ENCODE measurements at regions not wholly inside any gene's neighbourhood (a gene's known extent, or its start where the extent isn't known, plus 50 kb on each side); places are given as distances from the start of the nearest gene placed in this dataset.

DNA sequence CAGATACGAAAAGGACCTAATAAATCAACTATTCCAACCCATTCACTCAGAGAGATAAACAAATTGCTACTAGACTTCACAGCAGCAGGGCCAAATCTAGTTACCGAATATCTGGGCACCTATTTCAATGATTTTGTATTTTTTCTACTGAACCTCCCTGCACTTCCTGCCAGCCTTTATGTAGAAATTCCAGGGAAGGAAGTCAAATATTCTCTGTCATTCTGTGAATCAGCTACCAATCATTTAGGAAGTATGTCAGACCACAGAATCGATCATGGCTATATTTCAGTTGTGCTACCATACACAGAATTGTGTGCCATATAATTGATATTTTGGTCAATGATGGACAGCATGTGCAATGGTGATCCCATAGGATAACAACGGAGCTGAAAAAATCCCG lies 109.6 kb upstream of the SPOPL start:
- Histone ChIP-seq H2AFZ (ENCODE audit: insufficient read depth, low read depth, low read length, poor library complexity, severe bottlenecking) (no peak overlapping the region), H3K9me3 (replicated peaks in 1 of 2; ENCODE audit: control insufficient read depth in 1 of 2, insufficient read depth in 1 of 2, low read length in 2 of 2) (no peaks in the 10 kb centered on the region), H3K36me3 (replicated peaks in 1 of 2; ENCODE audit: control insufficient read depth in 1 of 2, insufficient read depth in 2 of 2, low read length in 2 of 2) (no peaks in the 10 kb centered on the region), H3K27me3 (ENCODE audit: control insufficient read depth in 2 of 2, insufficient read depth in 2 of 2, low read length in 2 of 2) (no peaks in the 10 kb centered on the region), H3K27ac (ENCODE audit: low read depth in 1 of 2, low read length in 2 of 2) (no peak overlapping the region), H3K4me3 (replicated peaks in 1 of 3; ENCODE audit: low read depth in 2 of 3, low read length in 3 of 3) (no peak overlapping the region), H3K79me2 (ENCODE audit: insufficient read depth, low read length) (no peaks in the 10 kb centered on the region), H3K9ac (ENCODE audit: insufficient read depth, low read length, poor library complexity, severe bottlenecking) (no peak overlapping the region), H4K20me1 (ENCODE audit: insufficient read depth, low read length) (no peaks in the 10 kb centered on the region), H3K4me2 (replicated peaks; ENCODE audit: extremely low read depth, low read length, poor library complexity, severe bottlenecking) (no peak overlapping the region), H3K4me1 (ENCODE audit: control insufficient read depth in 1 of 2, insufficient read depth in 2 of 2, low read length in 2 of 2) (no peaks in the 10 kb centered on the region)
- DNase-seq, result no peak
- peaks cover 0 to 8% (median 2%) of the 10 kb centered on the region in 7 donors for H3K9me3 Mint-ChIP-seq
- H3K4me1 Mint-ChIP-seq, result no peaks in the 10 kb centered on the region
- H3K36me3 Mint-ChIP-seq, result peaks cover 0 to 3% of the 10 kb centered on the region in 2 donors
- no peak overlapping the region for H3K27ac Mint-ChIP-seq
- H3K27me3 Mint-ChIP-seq (ENCODE audit: low read depth in 3 of 3), result peaks cover 0 to 2% (median 0%) of the 10 kb centered on the region in 3 donors
- intact Hi-C loops (cut with micrococcal nuclease), result no loop called here
- H3K4me3 Mint-ChIP-seq, result no peak overlapping the region
- TF ChIP-seq, protein P1, sequence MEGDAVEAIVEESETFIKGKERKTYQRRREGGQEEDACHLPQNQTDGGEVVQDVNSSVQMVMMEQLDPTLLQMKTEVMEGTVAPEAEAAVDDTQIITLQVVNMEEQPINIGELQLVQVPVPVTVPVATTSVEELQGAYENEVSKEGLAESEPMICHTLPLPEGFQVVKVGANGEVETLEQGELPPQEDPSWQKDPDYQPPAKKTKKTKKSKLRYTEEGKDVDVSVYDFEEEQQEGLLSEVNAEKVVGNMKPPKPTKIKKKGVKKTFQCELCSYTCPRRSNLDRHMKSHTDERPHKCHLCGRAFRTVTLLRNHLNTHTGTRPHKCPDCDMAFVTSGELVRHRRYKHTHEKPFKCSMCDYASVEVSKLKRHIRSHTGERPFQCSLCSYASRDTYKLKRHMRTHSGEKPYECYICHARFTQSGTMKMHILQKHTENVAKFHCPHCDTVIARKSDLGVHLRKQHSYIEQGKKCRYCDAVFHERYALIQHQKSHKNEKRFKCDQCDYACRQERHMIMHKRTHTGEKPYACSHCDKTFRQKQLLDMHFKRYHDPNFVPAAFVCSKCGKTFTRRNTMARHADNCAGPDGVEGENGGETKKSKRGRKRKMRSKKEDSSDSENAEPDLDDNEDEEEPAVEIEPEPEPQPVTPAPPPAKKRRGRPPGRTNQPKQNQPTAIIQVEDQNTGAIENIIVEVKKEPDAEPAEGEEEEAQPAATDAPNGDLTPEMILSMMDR (IDR thresholded peaks at IDR 0.05), result no peak
- WGBS (ENCODE audit: insufficient coverage), result 75% methylated on average over 2 of the region's 5 CpGs

DNA sequence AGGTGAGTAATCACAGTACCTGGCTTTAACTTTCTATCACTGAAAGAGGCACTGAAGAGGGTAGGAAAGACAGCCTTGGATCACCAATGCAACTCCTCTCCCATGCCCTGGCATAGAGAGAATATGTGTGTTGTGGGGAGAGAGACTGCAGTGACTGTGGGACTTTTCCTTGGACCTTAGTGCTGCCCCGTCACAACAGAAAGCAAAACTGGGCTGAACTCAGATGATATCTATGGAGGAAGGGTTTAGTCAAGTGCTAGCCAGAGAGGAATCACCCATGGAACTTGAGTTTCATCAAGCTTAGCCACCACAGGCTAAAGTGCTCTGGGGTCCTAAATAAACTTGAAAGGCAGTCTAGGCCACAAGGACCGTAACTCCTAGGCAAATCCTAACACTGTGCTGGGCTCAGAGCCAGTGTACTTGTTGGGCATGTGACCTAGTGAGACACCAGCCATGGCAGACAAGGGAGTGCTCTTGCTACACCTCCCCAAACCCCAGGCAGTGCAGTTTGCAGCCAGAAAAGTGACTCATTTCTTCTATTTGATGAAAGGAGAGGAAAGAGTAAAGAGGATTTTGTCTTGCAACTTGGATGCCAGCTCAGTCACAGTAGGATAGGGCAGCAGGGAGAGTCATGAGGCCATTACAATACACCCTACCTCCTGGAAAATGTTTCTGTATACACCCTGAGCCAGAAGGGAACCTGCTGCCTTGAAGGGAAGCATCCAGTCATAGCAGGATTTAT lies 105.8 kb upstream of the SPOPL start:
- Mint-ChIP-seq H3K27me3 (ENCODE audit: low read depth in 3 of 3) (peaks cover 0 to 2% (median 0%) of the 10 kb centered on the region in 3 donors), H3K4me3 (no peak overlapping the region), H3K36me3 (no peaks in the 10 kb centered on the region), H3K4me1 (no peaks in the 10 kb centered on the region), H3K27ac (no peak overlapping the region), H3K9me3 (peaks cover 2 to 13% (median 8%) of the 10 kb centered on the region in 7 donors)
- H3K36me3 ChIP-seq (replicated peaks in 1 of 2; ENCODE audit: control insufficient read depth in 1 of 2, insufficient read depth in 2 of 2, low read length in 2 of 2), result no peaks in the 10 kb centered on the region
- intact Hi-C loops (cut with micrococcal nuclease), result no loop called here
- no peaks in the 10 kb centered on the region for H4K20me1 ChIP-seq (ENCODE audit: insufficient read depth, low read length)
- no peak overlapping the region for H3K4me2 ChIP-seq (replicated peaks; ENCODE audit: extremely low read depth, low read length, poor library complexity, severe bottlenecking)
- H3K4me3 ChIP-seq (replicated peaks in 1 of 3; ENCODE audit: low read depth in 2 of 3, low read length in 3 of 3), result no peak overlapping the region
- no peaks in the 10 kb centered on the region for H3K9me3 ChIP-seq (replicated peaks in 1 of 2; ENCODE audit: control insufficient read depth in 1 of 2, insufficient read depth in 1 of 2, low read length in 2 of 2)
- no peak for DNase-seq
- TF ChIP-seq, protein P1 (IDR thresholded peaks at IDR 0.05), result no peak
- no peaks in the 10 kb centered on the region for H3K79me2 ChIP-seq (ENCODE audit: insufficient read depth, low read length)
- H3K4me1 ChIP-seq (ENCODE audit: control insufficient read depth in 1 of 2, insufficient read depth in 2 of 2, low read length in 2 of 2), result no peaks in the 10 kb centered on the region
- H3K27ac ChIP-seq (ENCODE audit: low read depth in 1 of 2, low read length in 2 of 2), result no peak overlapping the region
- H2AFZ ChIP-seq (ENCODE audit: insufficient read depth, low read depth, low read length, poor library complexity, severe bottlenecking), result no peak overlapping the region
- H3K27me3 ChIP-seq (ENCODE audit: control insufficient read depth in 2 of 2, insufficient read depth in 2 of 2, low read length in 2 of 2), result no peaks in the 10 kb centered on the region
- no peak overlapping the region for H3K9ac ChIP-seq (ENCODE audit: insufficient read depth, low read length, poor library complexity, severe bottlenecking)
- 92% methylated on average over 2 of the region's 2 CpGs for WGBS (ENCODE audit: insufficient coverage)

All from CD14-positive monocyte (primary cell).